Heart right ventricle (tissue), 16 donors: ENCODE measurements at regions not wholly inside any gene's neighbourhood (a gene's known extent, or its start where the extent isn't known, plus 50 kb on each side); places are given as distances from the start of the nearest gene placed in this dataset.

Experiments used
- ATAC-seq, 8 donors: fragments of 200-7000 bp; cut with Tn5 transposase; one replicate each; pipeline ENCODE4 v1.9.1; 2020; ENCODE audit warnings: mild to moderate bottlenecking in 8 of 8, moderate library complexity in 8 of 8, moderate number of reproducible peaks in 1 of 8
- DNase-seq, 2 donors: peaks; one replicate each; pipeline ENCODE4 v3.0.0-alpha.2; 2020
- H3K27ac ChIP-seq, 10 donors: fragments of 200-600 bp; sonication (generic) in 2 of 10; one replicate each; pipeline versions ENCODE4 v1.5.0 to v1.8.0; 2020 to 2022; ENCODE audit warnings: mild to moderate bottlenecking in 3 of 10
- H3K27me3 ChIP-seq, 7 donors: fragments of 200-600 bp; one replicate each; pipeline ENCODE4 v1.8.0; 2021 to 2022; ENCODE audit warnings: mild to moderate bottlenecking in 2 of 7
- H3K36me3 ChIP-seq, 9 donors: fragments of 200-600 bp; sonication (generic) in 1 of 9; one replicate each; pipeline versions ENCODE4 v1.5.0 to v1.8.0; 2020 to 2022; ENCODE audit warnings: mild to moderate bottlenecking in 2 of 9
- H3K4me1 ChIP-seq, 9 donors: fragments of 200-600 bp; sonication (generic) in 1 of 9; one replicate each; pipeline versions ENCODE4 v1.5.0 to v1.8.0; 2020 to 2022; ENCODE audit warnings: mild to moderate bottlenecking in 4 of 9
- H3K4me3 ChIP-seq, 10 donors: fragments of 200-600 bp; sonication (generic) in 2 of 10; one replicate each; pipeline versions ENCODE4 v1.5.0 to v1.8.0; 2020 to 2022; ENCODE audit warnings: mild to moderate bottlenecking in 7 of 10, moderate library complexity in 2 of 10
- H3K9me3 ChIP-seq, 11 donors: fragments of 200-600 bp in 10 of 11; sonication (generic) in 2 of 11; one replicate each; pipeline versions ENCODE4 v1.5.0 to v1.8.0; 2013 to 2022; ENCODE audit warnings: mild to moderate bottlenecking in 2 of 11, control low read depth in 1 of 11, moderate library complexity in 1 of 11
- CTCF ChIP-seq, 9 donors: fragments of 200-600 bp; sonication (generic) in 2 of 9; IDR thresholded peaks; one replicate each; pipeline versions ENCODE4 v1.5.0 to v1.8.0; 2021 to 2022; ENCODE audit warnings: antibody characterized with exemption in 9 of 9, mild to moderate bottlenecking in 5 of 9, moderate library complexity in 1 of 9
- WGBS, 2 donors: extraction: QIAGEN DNeasy Blood & Tissue Kit; methylation state at CpG; one replicate each; pipeline ENCODE4 v1.1.7; 2013; ENCODE audit warnings: inconsistent platforms in 1 of 2; 5-methylcytosine and 5-hydroxymethylcytosine counted together
- intact Hi-C, 10 donors: fragments of 100-400 bp; cut with DNase I; formaldehyde crosslinking; loops; one replicate each; pipeline versions ENCODE4 v1.11.1 to v1.14.2; 2022
- donor health status: Arrhythmogenic right ventricular cardiomyopathy.
- donor health status: ischemic (EF 13 %, LVEDD 7.1; RV severe dilation, severe dysfunction).
- donor health status: healthy with polysubstance abuse.
- donor health status: DM: no; HTN: yes; CAD: no.
- donor health status: DM: no; HTN: no; CAD: no.
- donor health status: ischemic (EF 25% LVEDD 6.9; RV normal size, moderate dysfunction).
- donor health status: ischemic (EF 25% LVEDD 5.7; RV mildly dilated, moderate dysfunction).
- donor health status: healthy.
- donor health status: DM: yes; HTN: yes; CAD: no.
- donor health status: Ischemic cardiomyopathy.
- donor health status: ischemic (EF 35%, LVEDD 5.7; RV mildly dilated, moderate dysfunction).
- donor health status: nonischemic (EF 11% LVEDD 7.7; RV severe dilation, severe dysfunction).
- donor health status: DM: yes; HTN: yes; CAD: no.
- donor health status: PGD.
- donor health status: ischemic (EF 29% LVEDD 5.4; RV normal size, mild dysfunction).
- donor health status: nonischemic (EF 23%, LVEDD 6.1; RV moderate dilation, normal function).

- DNase-seq = no peak
- no peak overlapping the region for H3K27ac ChIP-seq
- WGBS, 2 donors = 80 to 90% methylated on average over 1 of the region's 1 CpG
- no peak for ATAC-seq
- no peak for TF ChIP-seq CTCF (IDR thresholded peaks at IDR 0.05)
- intact Hi-C loops = no loop called here
- no peaks in the 10 kb centered on the region for H3K27me3 ChIP-seq
- no peak overlapping the region for H3K4me3 ChIP-seq
- H3K36me3 ChIP-seq = no peaks in the 10 kb centered on the region
- peaks cover 0 to 35% (median 6%) of the 10 kb centered on the region in 9 donors for H3K4me1 ChIP-seq
- H3K9me3 ChIP-seq = no peaks in the 10 kb centered on the region
Observed at GRCh38 chr18:45325778-45326177, 289.5 kb upstream of the SLC14A2 start.

- Histone ChIP-seq H3K27me3 (no peaks in the 10 kb centered on the region), H3K9me3 (no peaks in the 10 kb centered on the region), H3K36me3 (no peaks in the 10 kb centered on the region), H3K27ac (no peak overlapping the region), H3K4me1 (peaks cover 0 to 28% (median 5%) of the 10 kb centered on the region in 9 donors), H3K4me3 (no peak overlapping the region)
- DNase-seq = no peak
- intact Hi-C loops = no loop called here
- ATAC-seq = no peak
- WGBS, 2 donors = 77 to 80% methylated on average over 2 of the region's 2 CpGs
- TF ChIP-seq CTCF (IDR thresholded peaks at IDR 0.05) = no peak
Observed at GRCh38 chr18:45326505-45326904, 288.8 kb upstream of the SLC14A2 start.

GRCh38 chr18:45328296-45328695 lies 287.0 kb upstream of the SLC14A2 start:
- no peak for TF ChIP-seq CTCF (IDR thresholded peaks at IDR 0.05)
- intact Hi-C loops = loop anchor here in 1 of 10 donors (1.0 kb wide), 1 partner anchor 34 kb away; no protein-coding TSS in a partner anchor
- DNase-seq (no peak), ATAC-seq (peak in 4 of 8 donors; percentile 25 to 64 (median 38))
- Histone ChIP-seq H3K27me3 (no peaks in the 10 kb centered on the region), H3K36me3 (no peaks in the 10 kb centered on the region), H3K4me1 (peaks cover 0 to 24% (median 4%) of the 10 kb centered on the region in 9 donors), H3K9me3 (no peaks in the 10 kb centered on the region), H3K4me3 (no peak overlapping the region), H3K27ac (peak overlapping the region in 6 of 10 donors; percentile 5 to 58 (median 26))
- WGBS, 2 donors = 73 to 76% methylated on average over 2 of the region's 2 CpGs

- peak in 3 of 8 donors; percentile 35 to 60 (median 41) for ATAC-seq
- no peak for TF ChIP-seq CTCF (IDR thresholded peaks at IDR 0.05)
- WGBS, 2 donors = 60 to 74% methylated on average over 6 of the region's 6 CpGs
- intact Hi-C loops = loop anchor here in 1 of 10 donors (1.0 kb wide), 1 partner anchor 33 kb away; no protein-coding TSS in a partner anchor
- H3K4me1 ChIP-seq = peaks cover 0 to 24% (median 4%) of the 10 kb centered on the region in 9 donors
- peak overlapping the region in 3 of 10 donors; percentile 24 to 58 (median 41) for H3K27ac ChIP-seq
- H3K4me3 ChIP-seq = no peak overlapping the region
- H3K36me3 ChIP-seq = no peaks in the 10 kb centered on the region
- DNase-seq = no peak
- no peaks in the 10 kb centered on the region for H3K9me3 ChIP-seq
- H3K27me3 ChIP-seq = no peaks in the 10 kb centered on the region
Observed at GRCh38 chr18:45328811-45329210, 286.5 kb upstream of the SLC14A2 start.
